Cardiac muscle cell (in vitro differentiated cells and primary cell): ENCODE measurements at regions not wholly inside any gene's neighbourhood (a gene's known extent, or its start where the extent isn't known, plus 50 kb on each side); places are given as distances from the start of the nearest gene placed in this dataset.

Experiments
- DNase-seq, 2 donors: peaks; one replicate each; pipeline versions ENCODE4 v3.0.0 to v3.0.0-alpha.2; 2010 to 2017; ENCODE audit warnings: low read depth in 1 of 2, low spot score in 1 of 2
- H3K27ac ChIP-seq: fragments of 200-600 bp; sonication (generic); 2 replicates; pipeline ENCODE4 v1.5.1; 2016
- H3K27me3 ChIP-seq: fragments of 200-600 bp; sonication (generic); 2 replicates; pipeline ENCODE4 v1.6.0; 2016; ENCODE audit warnings: control low read depth
- H3K36me3 ChIP-seq: fragments of 200-600 bp; sonication (generic); 2 replicates; pipeline ENCODE4 v1.5.1; 2016; ENCODE audit warnings: control low read depth
- H3K4me1 ChIP-seq: fragments of 200-600 bp; sonication (generic); 2 replicates; pipeline ENCODE4 v1.8.1; 2017; ENCODE audit warnings: low read depth, mild to moderate bottlenecking, mixed run types
- H3K4me3 ChIP-seq: fragments of 200-600 bp; sonication (generic); 2 replicates; pipeline ENCODE4 v1.5.1; 2016; ENCODE audit warnings: mild to moderate bottlenecking
- H3K9me3 ChIP-seq: fragments of 200-600 bp; sonication (generic); 2 replicates; pipeline ENCODE4 v1.5.1; 2017; ENCODE audit warnings: low read depth, mild to moderate bottlenecking, control low read depth
- CTCF ChIP-seq: IDR thresholded peaks from 2 replicates; pipeline ENCODE4 v1.5.1; 2012; ENCODE audit warnings: low read depth, mild to moderate bottlenecking, low read length

GRCh38 chrX:128653524-128654060 lies 601.4 kb upstream of the ACTRT1 start:
- H3K36me3 ChIP-seq = no peaks in the 10 kb centered on the region

GRCh38 chrX:128650326-128650725 lies 598.1 kb upstream of the ACTRT1 start:
- Histone ChIP-seq H3K36me3 (no peaks in the 10 kb centered on the region), H3K4me1 (no peaks in the 10 kb centered on the region), H3K9me3 (no peaks in the 10 kb centered on the region), H3K27me3 (no peaks in the 10 kb centered on the region), H3K27ac (no peak overlapping the region), H3K4me3 (no peak overlapping the region)
- no peak for DNase-seq
- no peak for TF ChIP-seq CTCF

More at GRCh38 chrX:128653524-128654060, 601.4 kb upstream of the ACTRT1 start:
- H3K9me3 ChIP-seq = no peaks in the 10 kb centered on the region
- no peaks in the 10 kb centered on the region for H3K27me3 ChIP-seq
- H3K4me3 ChIP-seq = no peak overlapping the region
- no peak overlapping the region for H3K27ac ChIP-seq
- H3K4me1 ChIP-seq = no peaks in the 10 kb centered on the region
- TF ChIP-seq CTCF = no peak
- no peak for DNase-seq

- Histone ChIP-seq H3K36me3 (no peaks in the 10 kb centered on the region), H3K27ac (no peak overlapping the region), H3K4me3 (no peak overlapping the region), H3K27me3 (no peaks in the 10 kb centered on the region), H3K9me3 (no peaks in the 10 kb centered on the region), H3K4me1 (no peaks in the 10 kb centered on the region)
- TF ChIP-seq CTCF = no peak
- DNase-seq = no peak
Observed at GRCh38 chrX:128634754-128635153, 582.6 kb upstream of the ACTRT1 start.

- no peak for DNase-seq
- Histone ChIP-seq H3K4me3 (no peak overlapping the region), H3K27ac (no peak overlapping the region), H3K9me3 (no peaks in the 10 kb centered on the region), H3K36me3 (no peaks in the 10 kb centered on the region), H3K4me1 (no peaks in the 10 kb centered on the region), H3K27me3 (no peaks in the 10 kb centered on the region)
- no peak for TF ChIP-seq CTCF
Observed at GRCh38 chrX:128623361-128623760, 571.2 kb upstream of the ACTRT1 start.

GRCh38 chrX:128622296-128622695 lies 570.1 kb upstream of the ACTRT1 start:
- Histone ChIP-seq H3K36me3 (no peaks in the 10 kb centered on the region), H3K4me3 (no peak overlapping the region), H3K4me1 (no peaks in the 10 kb centered on the region), H3K27ac (no peak overlapping the region), H3K27me3 (no peaks in the 10 kb centered on the region), H3K9me3 (no peaks in the 10 kb centered on the region)
- TF ChIP-seq CTCF = no peak
- no peak for DNase-seq

- no peak for TF ChIP-seq CTCF
- no peaks in the 10 kb centered on the region for H3K9me3 ChIP-seq
- H3K27ac ChIP-seq = no peak overlapping the region
- no peak overlapping the region for H3K4me3 ChIP-seq
- H3K4me1 ChIP-seq = no peaks in the 10 kb centered on the region
- H3K36me3 ChIP-seq = no peaks in the 10 kb centered on the region
- DNase-seq = no peak
- no peaks in the 10 kb centered on the region for H3K27me3 ChIP-seq
Observed at GRCh38 chrX:128619490-128619889, 567.3 kb upstream of the ACTRT1 start.
